DMS153 treated with DMSO at 0.1 percent for 48 hours (cell line): ENCODE measurements at regions not wholly inside any gene's neighbourhood (a gene's known extent, or its start where the extent isn't known, plus 50 kb on each side); places are given as distances from the start of the nearest gene placed in this dataset.
"Not testable (repeated sequence)": the region's sequence is repeated elsewhere in the genome, so short reads cannot be mapped to it uniquely, and the experiment has no call there.

ENCODE experiments used
- DNase-seq: peaks from one replicate; lab custom pipeline; 2025; ENCODE audit not compliant: unreplicated experiment; lab: John Stamatoyannopoulos, UW

DNA sequence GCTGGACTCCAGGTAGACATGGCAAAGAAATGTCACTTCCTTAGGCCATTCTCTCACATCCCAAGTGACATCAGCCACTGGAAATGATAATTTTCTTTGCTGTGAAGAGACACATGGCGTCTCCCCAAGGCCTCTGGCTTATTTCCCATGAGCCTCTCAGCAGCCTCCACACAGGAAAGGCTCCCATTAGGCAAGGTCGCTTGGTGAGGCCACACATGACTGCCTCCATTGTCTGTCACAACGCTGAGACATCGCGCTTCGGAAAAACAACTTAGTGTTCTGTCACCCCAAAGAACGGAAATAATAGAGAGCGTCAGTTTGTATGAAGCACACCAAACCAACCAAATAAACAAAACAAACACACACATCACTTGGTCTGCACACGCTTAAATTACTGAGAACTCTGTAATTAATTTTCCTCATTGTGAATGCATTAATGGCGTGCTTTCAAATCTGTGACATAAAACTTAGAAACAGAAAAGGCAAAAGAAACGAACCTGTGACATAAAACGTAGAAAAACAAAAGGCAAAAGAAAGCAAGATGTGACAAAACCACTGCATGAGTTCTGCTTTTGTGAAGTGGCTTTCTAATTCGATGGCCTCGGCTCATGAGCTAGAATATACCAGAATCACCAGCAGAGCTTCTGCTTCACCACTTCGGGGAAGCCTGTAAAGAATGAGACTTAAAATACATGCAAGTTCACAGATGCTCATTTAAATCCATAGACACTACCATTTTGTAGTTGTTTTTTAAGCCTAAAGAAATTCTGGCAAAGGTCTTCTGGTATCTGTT is 404.2 kb upstream of the SGCG start:
- no peak for DNase-seq

DNA sequence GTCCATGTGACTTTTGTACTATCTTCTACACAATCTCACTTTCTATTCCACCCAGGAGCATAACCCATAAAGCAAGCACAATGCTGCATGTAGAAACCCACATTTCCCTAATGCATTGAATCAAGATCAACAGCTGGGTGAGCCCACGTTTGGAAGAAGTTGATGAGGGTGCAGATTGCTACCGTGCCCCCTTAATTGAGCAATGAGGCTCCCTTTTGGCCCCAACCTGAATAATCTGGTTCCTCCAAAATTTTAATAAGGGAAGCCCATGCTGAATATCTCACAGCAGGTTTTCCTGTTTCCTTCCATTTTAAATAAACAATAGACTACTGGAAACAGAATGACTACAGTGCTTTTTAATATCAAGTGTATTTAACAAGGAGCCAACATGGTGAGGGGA is 403.6 kb upstream of the SGCG start:
- DNase-seq, result no peak

DNA sequence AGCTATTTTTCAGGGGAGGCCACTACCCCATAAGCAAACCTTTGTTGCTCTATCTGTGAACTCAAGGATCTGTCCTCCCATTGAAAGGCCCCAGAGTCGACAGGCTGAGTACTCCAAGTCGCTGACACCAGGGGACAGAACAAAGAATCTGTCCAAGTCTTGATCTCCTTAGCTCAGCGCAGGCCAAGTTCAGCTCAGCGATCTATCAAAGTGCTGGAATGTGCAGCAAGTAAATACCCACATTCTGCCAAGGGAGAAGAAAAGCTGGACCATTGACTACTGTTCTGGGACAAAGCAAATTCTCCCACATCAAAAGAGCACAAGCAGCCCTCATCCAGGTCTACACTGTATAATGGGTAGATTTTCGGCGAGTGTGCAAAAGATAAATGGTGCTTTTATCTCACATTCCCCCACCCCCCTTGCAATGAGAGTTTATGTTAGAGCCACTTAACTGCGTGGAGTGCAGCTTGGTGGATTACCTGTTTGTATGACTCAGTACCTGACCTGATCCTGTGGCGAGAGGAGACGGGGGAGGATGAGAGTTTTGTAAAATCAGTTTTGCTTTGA is 391.7 kb upstream of the SGCG start:
- no peak for DNase-seq

DNA sequence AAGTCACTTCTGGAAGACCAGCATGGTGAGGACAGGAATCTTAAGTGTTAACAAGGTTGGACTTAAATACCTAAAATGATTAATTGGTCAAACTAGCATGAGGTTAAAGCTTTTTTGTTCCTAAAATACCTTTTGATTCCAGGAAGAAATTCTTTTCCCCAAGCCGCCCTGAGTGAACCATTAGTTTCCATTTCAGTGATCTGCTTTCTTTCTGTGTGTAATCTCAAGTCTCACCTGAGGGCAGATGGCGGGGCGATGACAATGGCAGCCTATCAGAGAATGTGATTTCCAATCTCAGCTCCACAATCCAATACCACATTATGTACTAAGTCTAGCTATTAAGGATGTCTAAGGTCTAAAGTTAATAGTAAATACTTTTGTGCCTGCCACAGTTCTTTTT is 390.9 kb upstream of the SGCG start:
- DNase-seq, result no peak

DNA sequence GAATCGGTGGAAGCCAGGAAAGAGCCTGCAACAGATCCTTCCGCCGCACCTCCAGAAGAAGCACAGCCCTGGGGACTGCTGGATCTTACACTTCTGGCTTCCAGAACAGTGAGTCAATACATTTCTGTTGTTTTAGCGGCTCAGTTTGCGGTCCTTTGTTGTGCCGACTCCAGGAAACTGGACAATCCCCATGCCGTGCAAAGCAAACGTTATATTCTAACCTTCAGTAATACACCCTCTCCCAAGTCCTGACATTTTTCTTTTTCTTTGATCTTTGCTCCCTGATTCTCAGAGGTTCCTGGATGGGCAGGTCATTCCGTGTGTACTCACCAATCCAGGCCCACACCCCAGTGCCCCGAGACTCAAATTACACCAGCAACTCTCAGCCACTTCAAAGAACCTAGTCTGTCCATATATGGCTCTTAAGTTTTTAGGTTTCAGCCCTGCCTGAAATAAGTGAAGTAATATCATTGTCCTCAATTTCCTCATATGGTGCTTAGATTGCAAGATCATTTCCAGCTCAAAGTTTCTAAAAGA is 387.1 kb upstream of the SGCG start:
- DNase-seq, result no peak

DNA sequence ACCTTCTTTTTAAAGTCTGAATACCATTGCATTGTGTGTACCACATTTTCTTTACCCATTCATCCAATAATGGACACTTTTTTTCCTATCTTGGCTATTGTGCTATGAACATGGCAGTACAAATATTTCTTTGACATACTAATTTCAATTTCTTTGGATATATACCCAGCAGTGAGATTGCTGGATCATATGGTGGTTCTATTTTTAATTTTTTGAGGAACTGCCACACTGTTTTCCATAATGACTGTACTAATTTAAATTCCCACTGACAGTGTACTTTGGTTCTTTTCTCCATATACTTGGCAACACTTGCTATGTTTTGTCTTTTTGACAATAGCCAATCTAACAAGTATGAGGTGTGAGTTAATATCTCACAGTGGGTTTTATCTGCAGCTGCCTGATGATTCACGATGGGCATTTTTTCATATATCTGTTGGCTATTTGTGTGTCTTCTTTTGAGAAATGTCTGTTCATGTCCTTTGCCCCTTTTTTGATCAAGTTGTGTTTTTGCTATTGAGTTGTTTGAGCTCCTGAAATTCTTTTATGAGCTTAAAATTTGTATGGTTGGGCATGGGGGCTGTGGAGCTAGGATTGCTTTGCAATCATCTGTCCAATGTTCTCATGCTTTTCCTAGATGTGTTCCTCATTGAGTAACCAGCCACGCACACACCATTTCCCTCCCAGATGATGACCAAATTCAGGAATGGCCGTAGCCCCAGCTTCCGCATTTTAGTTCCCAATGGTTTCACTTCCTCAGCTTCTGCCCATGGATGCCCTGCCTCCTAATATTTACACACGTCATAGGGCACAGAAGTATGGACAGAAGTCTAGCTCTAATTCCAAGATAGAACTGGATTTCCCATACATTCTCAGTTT is 380.0 kb upstream of the SGCG start:
- DNase-seq, result no peak

DNA sequence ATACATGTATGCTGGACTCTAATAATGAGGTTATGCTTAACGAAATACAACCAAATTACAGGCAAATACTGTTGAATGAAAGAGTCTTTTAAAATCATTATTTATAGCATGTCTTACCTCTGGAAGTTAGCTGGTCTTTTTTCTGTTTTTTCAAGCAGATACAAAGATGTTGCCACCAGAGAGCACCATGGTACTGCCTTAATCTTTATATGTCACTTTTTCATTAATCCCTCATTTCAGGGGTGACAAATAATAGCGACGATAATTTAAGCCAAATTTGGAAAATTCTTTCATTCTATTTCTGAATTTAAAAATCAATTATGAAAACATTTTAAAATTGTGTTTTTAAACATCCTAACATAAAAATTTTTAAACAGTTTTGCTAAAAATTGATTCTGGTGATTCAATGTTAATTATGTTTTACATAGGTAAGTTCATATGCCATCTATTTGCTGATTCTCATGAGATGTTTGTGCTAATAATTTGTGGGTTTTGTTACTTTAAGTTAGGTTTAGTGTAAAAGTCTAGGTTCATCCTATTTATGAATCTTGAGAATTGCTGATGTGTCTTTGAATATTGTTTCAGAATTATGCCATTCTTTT is 379.3 kb upstream of the SGCG start:
- DNase-seq, result no peak

DNA sequence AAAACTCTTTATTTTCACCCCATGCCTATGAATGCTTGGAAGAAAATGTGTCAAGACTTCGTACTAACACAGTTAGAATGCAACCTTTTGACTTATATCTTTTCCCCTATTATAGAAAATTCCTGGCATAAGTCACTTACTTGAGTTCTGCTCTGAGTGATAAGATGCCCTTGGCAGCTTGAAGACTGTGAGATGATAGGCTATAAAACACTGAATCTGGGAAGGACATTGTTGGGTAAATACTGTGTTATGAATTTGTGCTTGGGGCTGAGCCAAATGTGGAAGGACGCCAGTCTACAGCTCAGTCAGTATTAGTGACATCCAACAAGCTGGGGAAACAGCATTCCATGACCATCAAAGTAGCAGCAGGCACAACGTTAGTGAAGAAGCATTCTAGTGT is 368.0 kb upstream of the SGCG start:
- no peak for DNase-seq

DNA sequence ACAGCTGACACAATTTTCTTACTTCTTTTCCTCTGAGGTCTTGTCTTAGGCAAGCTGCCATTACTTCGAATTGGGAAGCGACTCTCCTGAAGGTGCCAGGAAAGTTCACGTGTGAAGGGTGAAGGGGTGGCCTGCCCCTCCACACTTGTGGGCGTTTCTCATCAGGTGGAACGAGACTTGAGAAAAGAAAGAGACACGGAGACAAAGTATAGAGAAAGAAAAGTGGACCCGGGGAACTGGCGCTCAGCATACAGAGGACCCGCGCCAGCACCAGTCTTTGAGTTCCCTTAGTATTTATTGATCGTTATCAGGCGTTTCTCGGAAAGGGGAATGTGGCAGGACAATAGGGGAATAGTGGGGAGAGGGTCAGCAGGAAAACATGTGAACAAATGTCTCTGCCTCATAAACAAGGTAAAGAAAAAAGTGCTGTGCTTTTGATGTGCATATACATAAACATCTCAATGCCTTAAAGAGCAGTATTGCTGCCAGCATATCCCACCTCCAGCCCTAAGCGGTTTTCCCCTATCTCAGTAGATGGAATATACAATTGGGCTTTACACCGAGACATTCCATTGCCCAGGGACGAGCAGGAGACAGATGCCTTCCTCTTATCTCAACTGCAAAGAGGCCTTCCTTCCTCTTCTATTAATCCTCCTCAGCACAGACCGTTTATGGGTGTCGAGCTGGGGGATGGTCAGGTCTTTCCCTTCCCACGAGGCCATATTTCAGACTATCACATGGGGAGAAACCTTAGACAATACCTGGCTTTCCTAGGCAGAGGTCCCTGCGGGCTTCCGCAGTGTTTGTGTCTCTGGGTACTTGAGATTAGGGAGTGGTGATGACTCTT is 367.0 kb upstream of the SGCG start:
- not testable (repeated sequence) for DNase-seq

DNA sequence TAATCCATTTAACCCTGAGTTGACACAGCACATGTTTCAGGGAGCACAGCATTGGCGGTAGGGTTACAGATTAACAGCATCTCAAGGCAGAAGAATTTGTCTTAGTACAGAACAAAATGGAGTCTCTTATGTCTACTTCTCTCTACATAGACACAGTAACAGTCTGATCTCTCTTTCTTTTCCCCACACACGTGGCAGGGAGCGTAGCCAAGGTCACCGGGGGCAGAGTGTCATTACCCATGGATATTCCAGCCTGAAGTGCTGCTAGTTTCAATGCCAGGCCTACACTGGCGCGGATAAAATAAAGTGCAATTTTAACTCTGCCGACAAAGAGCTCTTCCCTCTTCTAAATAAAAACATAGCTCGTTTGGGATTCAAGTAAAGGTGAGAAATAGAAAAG is 366.3 kb upstream of the SGCG start:
- DNase-seq, result not testable (repeated sequence)

DNA sequence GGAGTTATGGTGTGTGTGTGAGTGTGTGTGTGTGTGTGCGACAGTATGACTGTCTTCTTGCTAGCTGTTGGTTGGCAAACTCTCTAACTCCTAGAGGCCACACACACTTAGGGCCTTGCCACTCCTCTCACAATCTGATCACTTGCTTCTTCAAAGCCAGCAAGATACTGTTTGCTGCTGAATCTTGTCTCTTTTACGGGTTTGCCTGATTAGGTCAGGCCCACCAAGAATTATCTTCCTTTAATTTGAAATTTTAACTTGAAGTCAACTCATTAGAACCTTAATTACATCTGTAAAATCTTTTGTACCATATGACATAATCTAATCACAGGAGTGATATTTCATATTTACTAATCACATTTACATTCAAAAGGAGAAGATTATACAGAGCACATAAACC is 359.2 kb upstream of the SGCG start:
- DNase-seq, result no peak

DNA sequence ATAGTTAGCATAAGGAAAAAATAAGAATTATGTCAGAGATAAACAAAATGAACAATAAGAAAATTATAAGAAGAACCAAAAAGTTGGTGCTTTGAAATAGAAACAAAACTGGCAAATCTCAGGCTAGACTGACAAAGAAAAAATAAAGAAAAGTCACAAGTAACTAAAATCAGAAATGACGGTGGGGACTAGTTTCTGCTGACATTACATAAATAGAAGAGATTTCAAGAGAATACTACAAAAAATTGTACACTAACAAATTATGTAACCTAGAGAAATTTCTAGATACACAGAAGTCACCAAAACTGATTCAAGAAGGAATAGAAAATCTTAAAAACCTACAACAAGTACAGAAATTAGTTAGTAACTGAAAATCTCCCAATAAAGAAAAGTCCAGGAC is 355.6 kb upstream of the SGCG start:
- no peak for DNase-seq

DNA sequence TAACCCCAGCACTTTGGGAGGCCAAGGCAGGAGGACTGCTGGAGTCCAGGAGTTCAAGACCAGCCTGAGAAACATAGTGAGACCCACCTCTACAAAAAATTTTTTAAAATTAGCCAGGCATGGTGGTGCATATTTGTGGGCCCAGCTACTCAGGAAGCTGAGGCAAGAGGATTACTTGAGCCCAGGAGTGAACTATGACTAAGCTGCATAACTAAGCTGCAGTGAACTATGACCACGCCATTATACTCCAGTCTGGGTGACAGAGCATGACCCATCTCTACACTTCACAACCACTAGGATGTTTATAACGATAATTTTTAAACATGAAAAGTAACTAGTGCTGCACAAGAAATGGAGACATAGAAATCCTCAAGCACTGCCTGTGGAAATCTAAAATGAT is 352.7 kb upstream of the SGCG start:
- no peak for DNase-seq

DNA sequence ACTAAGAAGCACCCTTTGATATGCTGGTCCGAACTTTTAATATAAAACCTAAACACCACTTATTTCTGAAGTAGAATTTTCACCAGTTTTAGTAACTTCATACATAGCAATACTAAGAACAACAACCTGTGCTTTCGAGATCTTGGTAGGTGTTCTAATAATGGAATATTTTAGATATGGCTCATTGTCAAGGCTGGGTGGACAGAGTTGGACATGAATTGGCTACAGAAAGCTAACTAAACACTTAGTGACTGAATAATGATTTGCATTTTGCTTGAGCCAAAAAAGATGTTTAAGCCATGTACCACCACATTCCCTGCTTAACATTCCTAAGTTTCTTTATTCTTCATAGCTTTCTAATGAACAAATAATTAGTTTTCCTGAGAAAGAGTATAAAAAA is 344.3 kb upstream of the SGCG start:
- no peak for DNase-seq

DNA sequence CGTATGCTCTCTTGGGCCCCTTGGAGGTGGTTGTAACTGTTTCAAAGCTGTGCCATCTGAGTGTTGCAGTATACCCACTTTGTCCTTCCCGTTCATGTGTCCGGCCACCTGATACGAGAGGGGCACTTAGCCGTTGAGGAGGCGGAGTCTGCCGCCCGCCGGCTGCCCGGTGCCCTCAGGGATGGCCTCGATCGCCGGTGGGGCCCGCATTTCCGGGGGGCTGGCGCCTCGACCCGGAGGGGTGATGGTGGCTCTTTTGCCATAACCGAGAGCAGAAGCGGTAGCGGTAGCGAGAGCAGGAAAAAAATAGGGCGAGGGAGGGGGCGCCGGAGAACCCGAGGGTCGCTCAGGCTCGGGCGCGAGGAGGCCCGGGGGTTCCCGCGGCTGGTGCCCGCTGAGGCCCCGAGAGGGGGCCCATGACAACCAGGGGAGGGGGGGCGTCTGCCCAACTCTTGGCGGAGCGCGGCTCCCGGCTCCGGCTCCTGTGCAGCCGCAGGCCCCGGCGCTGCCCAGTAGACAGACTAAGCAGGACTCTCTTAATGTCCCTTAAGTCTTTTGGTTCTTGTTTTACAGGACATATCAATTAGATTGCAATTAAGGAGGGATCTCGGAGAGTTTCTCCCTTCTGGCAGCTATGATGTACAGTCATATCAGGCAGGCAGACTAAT is 342.7 kb upstream of the SGCG start:
- DNase-seq, result no peak

DNA sequence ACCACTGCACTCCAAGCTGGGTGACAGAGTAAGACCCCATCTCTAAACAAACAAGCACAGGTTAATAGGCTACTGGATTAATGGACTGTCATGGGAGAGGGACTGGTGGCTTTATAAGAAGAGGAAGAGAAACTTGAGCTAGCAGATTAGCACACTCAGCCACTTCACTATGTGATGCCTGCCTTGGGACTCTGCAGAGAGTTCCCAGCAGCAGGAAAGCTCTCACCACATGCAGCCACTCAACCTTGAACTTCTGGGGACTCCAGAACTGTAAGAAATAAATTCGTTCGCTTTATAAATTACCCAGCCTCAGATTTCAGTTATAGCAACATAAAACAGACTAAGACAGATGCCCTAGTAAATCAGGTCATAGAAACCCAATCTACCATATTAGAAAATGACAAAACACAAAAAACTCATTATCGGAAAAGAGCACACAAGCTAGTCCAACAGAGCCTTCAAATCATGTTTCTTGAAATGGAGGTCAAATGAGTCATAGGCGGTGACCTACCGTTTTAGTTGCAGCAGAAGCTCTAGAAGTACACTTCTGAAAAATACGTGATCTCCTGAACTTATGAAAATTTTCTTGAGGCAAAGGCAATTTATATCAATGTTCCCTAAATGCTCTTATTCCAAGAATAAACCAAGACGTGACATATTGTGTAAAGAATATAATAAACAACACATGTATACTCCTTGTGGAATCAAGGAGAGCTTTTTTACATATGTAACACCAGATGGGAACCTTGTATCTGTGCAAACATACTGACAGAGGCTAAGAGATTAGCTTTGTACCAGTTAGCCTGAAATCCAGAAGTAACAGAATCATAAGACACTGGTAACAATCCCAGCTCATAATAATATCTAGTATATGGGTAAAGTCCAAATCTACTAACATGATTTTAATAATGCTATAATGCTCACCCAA is 340.9 kb upstream of the SGCG start:
- DNase-seq, result no peak

DNA sequence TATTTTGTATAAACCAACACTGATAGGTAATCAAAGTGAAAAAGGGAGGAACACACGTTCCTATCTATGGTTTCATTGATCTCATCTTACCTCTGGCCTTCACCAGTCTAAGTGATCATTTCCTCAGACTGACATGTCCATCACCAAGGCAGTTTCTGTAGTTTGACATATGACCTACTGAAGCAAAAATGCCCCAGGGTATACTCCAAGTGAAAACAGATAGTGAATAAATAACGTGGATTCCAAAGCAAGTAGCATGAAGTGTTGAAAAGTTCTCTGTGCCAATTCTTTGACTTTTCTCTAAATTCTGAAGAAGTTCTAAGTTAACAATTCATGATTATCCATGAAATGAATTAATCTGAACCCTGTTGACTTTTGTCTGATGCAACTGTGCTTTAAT is 334.2 kb upstream of the SGCG start:
- no peak for DNase-seq

DNA sequence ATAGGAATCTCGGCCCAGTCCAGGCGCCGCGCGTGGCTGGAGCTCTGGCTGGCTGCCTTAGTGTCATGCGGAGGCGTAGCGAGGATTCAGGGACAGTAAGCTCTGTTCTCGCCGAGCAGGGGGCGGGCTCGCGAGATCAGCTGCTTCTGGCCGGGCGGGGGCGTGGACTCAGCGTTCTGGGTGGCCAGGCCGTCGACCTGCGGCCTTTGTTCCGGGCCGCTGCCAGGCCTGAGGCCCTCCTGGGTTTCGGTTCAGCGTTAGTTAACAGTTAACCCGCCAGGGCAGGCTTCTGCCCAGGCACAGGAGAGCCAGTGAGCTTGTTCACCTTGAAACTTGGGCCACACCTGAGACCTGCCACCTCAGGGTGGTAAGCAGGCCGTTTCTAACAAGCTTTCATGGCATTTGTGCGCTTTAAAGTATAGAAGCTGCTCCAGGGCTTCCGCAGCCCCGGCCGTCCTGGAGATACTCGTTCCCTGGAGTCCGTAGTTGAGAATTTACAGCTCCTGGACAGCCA is 332.2 kb upstream of the SGCG start:
- DNase-seq, result no peak

DNA sequence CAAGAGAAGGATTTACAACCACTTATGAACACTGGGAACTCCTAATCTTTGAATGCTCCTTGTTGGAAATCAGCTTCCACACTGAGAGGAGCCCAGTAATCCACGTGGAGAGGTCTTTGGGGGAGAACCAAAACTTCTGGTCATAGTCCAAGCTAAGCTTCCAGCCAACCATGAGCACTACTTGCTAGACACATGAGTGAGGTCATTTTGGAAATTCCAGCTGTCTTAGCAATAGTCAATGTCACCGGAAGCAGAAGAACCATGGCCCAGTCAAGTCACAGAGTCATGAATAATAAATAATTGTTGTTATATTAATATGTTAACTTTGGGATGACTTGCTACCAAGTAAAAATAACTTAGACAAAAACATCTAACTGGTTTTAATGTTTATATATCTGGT is 324.9 kb upstream of the SGCG start:
- no peak for DNase-seq
